Glutamatergic neuron (in vitro differentiated cells): ENCODE measurements at regions not wholly inside any gene's neighbourhood (a gene's known extent, or its start where the extent isn't known, plus 50 kb on each side); places are given as distances from the start of the nearest gene placed in this dataset.

Experiments
- DNase-seq: peaks from one replicate; pipeline ENCODE4 v3.0.0; 2022
- H3K27ac Mint-ChIP-seq: one replicate; pipeline ENCODE4 v1.8.0; 2020; ENCODE audit warnings: mild to moderate bottlenecking, mixed read lengths, inconsistent platforms; ENCODE audit not compliant: unreplicated experiment
- H3K27me3 Mint-ChIP-seq: one replicate; pipeline ENCODE4 v1.8.0; 2020; ENCODE audit warnings: mild to moderate bottlenecking, moderate library complexity, mixed read lengths, inconsistent platforms; ENCODE audit not compliant: unreplicated experiment
- H3K36me3 Mint-ChIP-seq: one replicate; pipeline ENCODE4 v1.8.0; 2020; ENCODE audit warnings: mild to moderate bottlenecking, mixed read lengths, inconsistent platforms; ENCODE audit not compliant: unreplicated experiment
- H3K4me1 Mint-ChIP-seq: one replicate; pipeline ENCODE4 v1.8.0; 2020; ENCODE audit warnings: mild to moderate bottlenecking, low read depth, mixed read lengths, inconsistent platforms; ENCODE audit not compliant: unreplicated experiment
- H3K4me3 Mint-ChIP-seq: one replicate; pipeline ENCODE4 v1.8.0; 2020; ENCODE audit warnings: mild to moderate bottlenecking, mixed read lengths, inconsistent platforms; ENCODE audit not compliant: unreplicated experiment
- H3K9me3 Mint-ChIP-seq: one replicate; pipeline ENCODE4 v1.8.0; 2020; ENCODE audit warnings: mild to moderate bottlenecking, moderate library complexity, mixed read lengths, inconsistent platforms; ENCODE audit not compliant: unreplicated experiment
- TF ChIP-seq, protein P1 (sequence below): fragments of 200-600 bp; sonication (generic); IDR thresholded peaks from one replicate; pipeline ENCODE4 v1.5.0; 2021; ENCODE audit not compliant: partially characterized antibody, unreplicated experiment

DNA sequence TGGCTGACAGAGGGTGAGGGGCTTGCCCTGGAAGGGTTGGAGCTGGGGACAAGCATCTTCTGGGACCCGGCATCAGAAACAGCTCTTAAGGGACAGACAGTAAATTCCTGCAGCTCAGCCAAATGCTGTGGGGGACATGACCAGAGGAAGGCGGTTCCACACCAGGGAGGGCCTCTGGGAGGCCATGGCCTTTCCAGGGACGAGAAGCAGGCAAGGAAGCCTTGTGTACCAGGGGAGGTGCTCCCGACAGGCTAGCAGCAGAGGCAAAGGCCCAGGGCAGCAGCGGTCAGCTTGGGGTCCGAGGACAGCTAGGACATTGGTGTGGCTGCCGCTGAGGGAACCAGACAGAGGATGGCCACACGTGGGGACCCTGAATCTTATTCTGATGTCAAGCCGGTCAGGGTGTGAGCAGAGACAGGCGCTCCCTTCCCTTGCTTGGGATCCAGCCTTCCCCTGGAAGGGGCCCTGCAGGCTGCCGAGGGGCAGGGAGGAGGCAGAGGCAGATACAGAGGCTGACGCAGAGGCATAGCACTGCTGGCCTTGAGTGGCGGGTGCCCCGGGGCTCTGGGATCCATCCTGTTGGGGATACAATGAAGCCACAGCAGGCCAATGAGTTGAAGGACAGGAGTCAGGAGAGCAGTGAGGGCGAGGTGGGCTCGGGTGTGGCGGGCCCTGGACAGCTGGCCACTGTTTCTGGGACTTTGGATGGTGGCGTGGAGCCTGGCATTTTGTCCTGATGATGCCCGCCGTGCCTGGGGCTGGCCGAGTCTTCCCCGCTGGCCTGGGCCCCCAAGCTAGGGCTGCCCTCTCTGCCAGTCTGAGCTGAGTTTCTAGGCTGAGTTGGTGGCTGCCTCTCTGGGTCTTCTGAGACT is 64.1 kb upstream of the GPC1 start:
- no peak overlapping the region for H3K4me3 Mint-ChIP-seq
- no peaks in the 10 kb centered on the region for H3K36me3 Mint-ChIP-seq
- H3K27ac Mint-ChIP-seq = no peak overlapping the region
- no peaks in the 10 kb centered on the region for H3K4me1 Mint-ChIP-seq
- no peak for DNase-seq
- H3K27me3 Mint-ChIP-seq = peaks cover 4% of the 10 kb centered on the region
- H3K9me3 Mint-ChIP-seq = peaks cover 6% of the 10 kb centered on the region
- TF ChIP-seq, protein P1, sequence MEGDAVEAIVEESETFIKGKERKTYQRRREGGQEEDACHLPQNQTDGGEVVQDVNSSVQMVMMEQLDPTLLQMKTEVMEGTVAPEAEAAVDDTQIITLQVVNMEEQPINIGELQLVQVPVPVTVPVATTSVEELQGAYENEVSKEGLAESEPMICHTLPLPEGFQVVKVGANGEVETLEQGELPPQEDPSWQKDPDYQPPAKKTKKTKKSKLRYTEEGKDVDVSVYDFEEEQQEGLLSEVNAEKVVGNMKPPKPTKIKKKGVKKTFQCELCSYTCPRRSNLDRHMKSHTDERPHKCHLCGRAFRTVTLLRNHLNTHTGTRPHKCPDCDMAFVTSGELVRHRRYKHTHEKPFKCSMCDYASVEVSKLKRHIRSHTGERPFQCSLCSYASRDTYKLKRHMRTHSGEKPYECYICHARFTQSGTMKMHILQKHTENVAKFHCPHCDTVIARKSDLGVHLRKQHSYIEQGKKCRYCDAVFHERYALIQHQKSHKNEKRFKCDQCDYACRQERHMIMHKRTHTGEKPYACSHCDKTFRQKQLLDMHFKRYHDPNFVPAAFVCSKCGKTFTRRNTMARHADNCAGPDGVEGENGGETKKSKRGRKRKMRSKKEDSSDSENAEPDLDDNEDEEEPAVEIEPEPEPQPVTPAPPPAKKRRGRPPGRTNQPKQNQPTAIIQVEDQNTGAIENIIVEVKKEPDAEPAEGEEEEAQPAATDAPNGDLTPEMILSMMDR = no peak

DNA sequence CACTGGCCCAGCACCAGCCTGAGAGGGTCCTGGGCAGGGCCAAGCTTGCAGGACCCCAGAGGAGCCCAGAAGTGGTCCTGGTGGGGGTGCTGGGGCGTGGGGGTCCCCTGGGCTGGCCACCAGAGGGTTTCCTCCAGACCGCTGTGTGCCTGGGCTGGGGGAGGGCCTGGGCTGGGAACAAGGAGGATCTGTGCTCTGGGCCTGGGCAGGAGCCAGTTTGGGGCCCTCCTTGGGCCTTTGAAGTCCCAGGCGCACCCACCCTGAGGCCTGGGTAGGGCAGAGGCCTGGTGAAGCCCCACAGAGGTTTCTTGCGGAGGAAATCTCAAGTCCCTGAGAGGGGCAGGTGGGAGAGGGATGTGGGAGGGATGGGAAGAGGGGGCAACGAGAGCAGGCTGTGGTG is 63.4 kb upstream of the GPC1 start:
- H3K4me1 Mint-ChIP-seq = peaks cover under 1% of the 10 kb centered on the region
- H3K9me3 Mint-ChIP-seq = peaks cover 6% of the 10 kb centered on the region
- no peaks in the 10 kb centered on the region for H3K36me3 Mint-ChIP-seq
- TF ChIP-seq, protein P1 = no peak
- peaks cover 4% of the 10 kb centered on the region for H3K27me3 Mint-ChIP-seq
- H3K27ac Mint-ChIP-seq = no peak overlapping the region
- no peak overlapping the region for H3K4me3 Mint-ChIP-seq
- DNase-seq = no peak

DNA sequence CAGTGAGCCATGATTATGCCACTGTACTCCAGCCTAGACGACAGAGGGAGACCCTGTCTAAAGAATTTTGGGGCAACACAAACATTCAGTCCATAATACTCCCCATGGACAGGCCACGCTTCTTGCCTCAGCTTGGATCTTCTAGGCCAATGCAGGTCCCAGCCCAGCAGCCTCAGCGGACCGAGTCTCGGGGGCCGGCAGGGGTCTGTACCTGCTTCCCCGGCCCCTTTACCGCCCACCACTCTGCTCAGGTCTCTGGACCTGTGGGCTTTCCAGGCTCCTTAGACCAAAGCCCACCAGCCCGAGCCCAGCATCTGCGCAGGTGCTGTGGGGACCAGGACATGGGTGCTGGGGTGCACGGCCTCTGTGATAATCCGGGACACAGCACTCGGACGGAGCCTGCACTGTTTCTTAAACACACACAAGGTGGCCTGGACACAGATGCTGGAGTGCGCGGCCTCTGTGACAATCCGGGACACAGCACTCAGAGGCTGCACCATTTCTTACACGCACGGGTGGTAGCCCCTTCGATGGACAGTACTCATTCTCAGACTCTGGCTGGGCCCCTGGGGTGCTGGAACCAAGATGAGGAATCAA is 62.1 kb upstream of the GPC1 start:
- TF ChIP-seq, protein P1 = no peak
- Mint-ChIP-seq H3K9me3 (peaks cover 6% of the 10 kb centered on the region), H3K36me3 (no peaks in the 10 kb centered on the region), H3K27me3 (peaks cover 4% of the 10 kb centered on the region), H3K4me1 (peaks cover 3% of the 10 kb centered on the region), H3K4me3 (no peak overlapping the region), H3K27ac (no peak overlapping the region)
- DNase-seq = no peak

DNA sequence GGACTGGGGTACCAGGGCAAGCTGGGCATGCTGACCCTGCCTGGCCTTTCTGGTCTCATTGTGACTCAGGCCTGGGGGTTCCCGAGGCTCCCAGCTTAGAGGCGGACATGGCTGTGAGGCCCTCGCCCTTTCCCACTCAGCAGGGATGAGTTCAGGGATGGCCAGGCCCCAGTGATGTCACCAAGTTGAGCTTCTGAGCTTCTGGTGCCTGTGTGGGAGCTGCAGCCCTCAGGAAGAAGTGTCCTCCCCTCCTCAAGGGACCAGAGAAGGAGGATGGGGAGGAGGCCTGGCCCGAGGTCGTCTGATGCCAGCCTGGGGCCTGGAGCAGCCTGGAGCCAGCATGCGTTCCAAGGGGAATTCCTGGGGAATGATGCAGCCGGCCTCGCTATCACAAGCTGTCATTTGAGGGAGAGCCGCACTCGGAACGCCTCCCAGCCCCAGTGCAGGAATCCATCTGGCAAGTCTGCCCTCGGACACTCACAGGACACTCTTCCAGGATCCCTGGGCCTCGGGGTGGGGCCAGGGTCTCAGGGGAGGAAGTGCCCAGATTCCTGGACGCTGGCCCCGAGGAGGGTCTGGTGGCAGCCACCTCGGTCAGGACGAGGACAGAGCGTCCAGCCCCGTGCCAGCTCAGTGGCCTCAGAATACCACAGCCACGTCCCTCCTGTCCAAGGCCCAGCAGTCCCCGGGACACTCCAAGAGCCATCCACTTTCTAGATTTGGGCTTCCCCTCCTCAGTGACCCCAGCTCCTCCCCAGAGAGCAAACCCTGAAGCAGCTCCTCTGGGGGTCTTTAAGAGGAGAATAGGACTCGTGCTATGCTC is 61.2 kb upstream of the GPC1 start:
- TF ChIP-seq, protein P1 = no peak
- Mint-ChIP-seq H3K27me3 (peaks cover 4% of the 10 kb centered on the region), H3K27ac (no peak overlapping the region), H3K36me3 (peaks cover under 1% of the 10 kb centered on the region), H3K4me1 (peaks cover 4% of the 10 kb centered on the region), H3K4me3 (no peak overlapping the region), H3K9me3 (peaks cover 6% of the 10 kb centered on the region)
- peak; percentile 56 for DNase-seq
